Endothelial cell of umbilical vein (primary cell): ENCODE measurements at regions not wholly inside any gene's neighbourhood (a gene's known extent, or its start where the extent isn't known, plus 50 kb on each side); places are given as distances from the start of the nearest gene placed in this dataset.
"Not testable (repeated sequence)": the region's sequence is repeated elsewhere in the genome, so short reads cannot be mapped to it uniquely, and the experiment has no call there.

Source experiments
- CTCF ChIP-seq, 2 donors: IDR thresholded peaks; 1 replicate in 1 of 2; 2 replicates in 1 of 2; pipeline ENCODE4 v1.5.1; 2011; ENCODE audit warnings: low read length in 2 of 2, mild to moderate bottlenecking in 2 of 2, moderate library complexity in 2 of 2, control low read depth in 1 of 2, inconsistent platforms in 1 of 2, low read depth in 1 of 2; ENCODE audit not compliant: insufficient read depth in 1 of 2; ENCODE audit errors: extremely low read depth in 1 of 2
- EZH2 ChIP-seq: IDR thresholded peaks from 2 replicates; pipeline ENCODE4 v1.6.1; 2012; ENCODE audit warnings: borderline replicate concordance, low read depth, mild to moderate bottlenecking, moderate library complexity, low read length, inconsistent platforms; ENCODE audit not compliant: severe bottlenecking
- GATA2 ChIP-seq: IDR thresholded peaks from 2 replicates; pipeline ENCODE4 v1.7.0; 2011; ENCODE audit warnings: low read depth, mild to moderate bottlenecking, moderate library complexity, mixed read lengths, low read length; ENCODE audit not compliant: insufficient read length, insufficient read depth
- JUN ChIP-seq: IDR thresholded peaks from 2 replicates; pipeline ENCODE4 v1.6.1; 2011; ENCODE audit warnings: borderline replicate concordance, low read depth; ENCODE audit not compliant: insufficient read length, insufficient read depth
- MAX ChIP-seq: IDR thresholded peaks from 2 replicates; pipeline ENCODE4 v1.6.1; 2011; ENCODE audit not compliant: insufficient read depth, insufficient read length
- MYC ChIP-seq: IDR thresholded peaks from one replicate; pipeline ENCODE4 v1.6.1; 2011; ENCODE audit warnings: mild to moderate bottlenecking, low read depth, low read length
- POLR2A ChIP-seq: IDR thresholded peaks from 2 replicates; pipeline ENCODE4 v1.6.1; 2012; ENCODE audit warnings: low read depth, mild to moderate bottlenecking, control low read depth, low read length
- POLR2AphosphoS5 ChIP-seq: IDR thresholded peaks from 2 replicates; pipeline ENCODE4 v1.6.1; 2012; ENCODE audit warnings: low read depth, mild to moderate bottlenecking, control low read depth, low read length, moderate library complexity; ENCODE audit not compliant: insufficient read depth

DNA sequence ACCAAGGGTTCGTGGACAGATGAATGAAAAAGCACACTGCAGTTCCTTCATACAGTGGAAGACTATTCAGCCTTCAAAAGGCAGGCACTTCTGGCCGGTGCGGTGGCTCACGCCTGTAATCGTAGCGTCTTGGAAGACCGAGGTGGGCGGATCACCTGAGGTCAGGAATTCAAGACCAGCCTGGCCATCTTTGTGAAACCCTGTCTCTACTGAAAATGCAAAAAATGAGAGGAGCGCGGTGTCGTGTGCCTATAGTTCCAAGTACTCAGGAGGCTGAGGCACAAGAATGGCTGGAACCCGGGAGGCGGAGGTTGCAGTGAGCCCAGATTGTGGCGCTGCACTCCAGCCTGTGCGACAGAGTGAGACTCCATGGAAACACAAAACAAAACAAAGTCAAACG, 82.4 kb upstream of the HMX1 start:
- not testable (repeated sequence) for TF ChIP-seq POLR2A; POLR2AphosphoS5; CTCF (IDR thresholded peaks at IDR 0.05; ENCODE audit: extremely low read depth in 1 of 2, insufficient read depth in 1 of 2, low read depth in 1 of 2, low read length in 2 of 2); MAX; MYC; EZH2; JUN; GATA2
